ENCODE measurements at regions not wholly inside any gene's neighbourhood (a gene's known extent, or its start where the extent isn't known, plus 50 kb on each side); places are given as distances from the start of the nearest gene placed in this dataset.
A peak's percentile ranks its signal among the peaks of the same experiment; 100 is the strongest.
"Not testable (repeated sequence)": the region's sequence is repeated elsewhere in the genome, so short reads cannot be mapped to it uniquely, and the experiment has no call there.

- no peak overlapping the region for H3K27ac ChIP-seq
- TF ChIP-seq CTCF (IDR thresholded peaks at IDR 0.05), result no peak
- no peaks in the 10 kb centered on the region for H3K9me3 ChIP-seq
- DNase-seq (no peak), ATAC-seq (no peak)
- no peaks in the 10 kb centered on the region for H3K36me3 ChIP-seq (ENCODE audit: insufficient read depth in 1 of 2, low read depth in 1 of 2)
- WGBS, 3 donors, result 95 to 96% (median 96%) methylated on average over 7 of the region's 7 CpGs
- no peaks in the 10 kb centered on the region for H3K27me3 ChIP-seq (ENCODE audit: insufficient read depth in 3 of 3, low read length in 2 of 3)
- no peak overlapping the region for H3K4me3 ChIP-seq
- peaks cover 13% of the 10 kb centered on the region for H3K4me1 ChIP-seq
- intact Hi-C loops (cut with DNase I), result no loop called here
Measured at GRCh38 chr10:29374162-29374561, 85.3 kb downstream of the LYZL1 start.

GRCh38 chr10:29375888-29376287 lies 87.0 kb downstream of the LYZL1 start:
- Histone ChIP-seq H3K4me1 (no peaks in the 10 kb centered on the region), H3K27me3 (ENCODE audit: insufficient read depth in 3 of 3, low read length in 2 of 3) (no peaks in the 10 kb centered on the region), H3K4me3 (no peak overlapping the region), H3K27ac (no peak overlapping the region), H3K36me3 (ENCODE audit: insufficient read depth in 1 of 2, low read depth in 1 of 2) (no peaks in the 10 kb centered on the region), H3K9me3 (no peaks in the 10 kb centered on the region)
- DNase-seq (no peak), ATAC-seq (no peak)
- intact Hi-C loops (cut with DNase I), result no loop called here
- TF ChIP-seq CTCF (IDR thresholded peaks at IDR 0.05), result no peak
- WGBS, 3 donors, result 84 to 90% (median 87%) methylated on average over 4 of the region's 4 CpGs

- Histone ChIP-seq H3K27ac (no peak overlapping the region), H3K4me1 (no peaks in the 10 kb centered on the region), H3K9me3 (no peaks in the 10 kb centered on the region), H3K27me3 (ENCODE audit: insufficient read depth in 3 of 3, low read length in 2 of 3) (no peaks in the 10 kb centered on the region), H3K36me3 (ENCODE audit: insufficient read depth in 1 of 2, low read depth in 1 of 2) (no peaks in the 10 kb centered on the region), H3K4me3 (no peak overlapping the region)
- intact Hi-C loops (cut with DNase I), result no loop called here
- WGBS, 3 donors, result 76 to 79% (median 78%) methylated on average over 10 of the region's 10 CpGs
- TF ChIP-seq CTCF (IDR thresholded peaks at IDR 0.05), result peak; percentile 66
- DNase-seq, result no peak
- peak in 1 of 4 donors; percentile 41 for ATAC-seq
Measured at GRCh38 chr10:29377333-29377961, 88.6 kb downstream of the LYZL1 start.

- DNase-seq (no peak), ATAC-seq (no peak)
- Histone ChIP-seq H3K36me3 (ENCODE audit: insufficient read depth in 1 of 2, low read depth in 1 of 2) (no peaks in the 10 kb centered on the region), H3K4me3 (no peak overlapping the region), H3K27ac (no peak overlapping the region), H3K4me1 (no peaks in the 10 kb centered on the region), H3K27me3 (ENCODE audit: insufficient read depth in 3 of 3, low read length in 2 of 3) (no peaks in the 10 kb centered on the region), H3K9me3 (no peaks in the 10 kb centered on the region)
- no peak for TF ChIP-seq CTCF (IDR thresholded peaks at IDR 0.05)
- 91 to 92% (median 91%) methylated on average over 7 of the region's 7 CpGs for WGBS, 3 donors
- intact Hi-C loops (cut with DNase I), result no loop called here
Measured at GRCh38 chr10:29378106-29378505, 89.2 kb downstream of the LYZL1 start.

GRCh38 chr10:29379208-29379607 lies 90.3 kb downstream of the LYZL1 start:
- intact Hi-C loops (cut with DNase I), result no loop called here

GRCh38 chr10:29379777-29380598 lies 91.1 kb downstream of the LYZL1 start:
- DNase-seq; H3K9me3 ChIP-seq; H3K27ac ChIP-seq; H3K4me1 ChIP-seq; H3K27me3 ChIP-seq (ENCODE audit: insufficient read depth in 3 of 3, low read length in 2 of 3); intact Hi-C loops (cut with DNase I); H3K4me3 ChIP-seq; ATAC-seq; H3K36me3 ChIP-seq (ENCODE audit: insufficient read depth in 1 of 2, low read depth in 1 of 2): not testable (repeated sequence)
- WGBS, 3 donors, result 83 to 89% (median 89%) methylated on average over 14 to 16 of the region's 16 CpGs

More at GRCh38 chr10:29379208-29379607, 90.3 kb downstream of the LYZL1 start:
- Histone ChIP-seq H3K4me1 (no peaks in the 10 kb centered on the region), H3K36me3 (ENCODE audit: insufficient read depth in 1 of 2, low read depth in 1 of 2) (no peaks in the 10 kb centered on the region), H3K27me3 (ENCODE audit: insufficient read depth in 3 of 3, low read length in 2 of 3) (no peaks in the 10 kb centered on the region), H3K9me3 (no peaks in the 10 kb centered on the region), H3K4me3 (no peak overlapping the region), H3K27ac (no peak overlapping the region)
- DNase-seq (no peak), ATAC-seq (no peak)
- 56 to 90% (median 56%) methylated on average over 4 of the region's 4 CpGs for WGBS, 3 donors
- no peak for TF ChIP-seq CTCF (IDR thresholded peaks at IDR 0.05)

Measured in psoas muscle (tissue), 7 donors.